Kidney (tissue), 13 donors: ENCODE measurements at regions not wholly inside any gene's neighbourhood (a gene's known extent, or its start where the extent isn't known, plus 50 kb on each side); places are given as distances from the start of the nearest gene placed in this dataset.

ENCODE experiments used
- DNase-seq, 5 donors: peaks; one replicate each; pipeline ENCODE4 v3.0.0-alpha.2; 2013 to 2020
- FAIRE-seq: peaks from 2 replicates; lab custom pipeline; 2012; peaks lifted over from hg19 to GRCh38; lab: Jason Lieb, UNC
- H3K27ac ChIP-seq, 2 donors: one replicate each; pipeline ENCODE4 v1.7.0; 2013; ENCODE audit warnings: low read depth in 2 of 2, low read length in 2 of 2, inconsistent platforms in 1 of 2
- H3K27me3 ChIP-seq: one replicate; pipeline ENCODE4 v1.7.1; 2013; ENCODE audit warnings: low read length, inconsistent platforms; ENCODE audit not compliant: control insufficient read depth, insufficient read depth
- H3K36me3 ChIP-seq, 3 donors: one replicate each; pipeline versions ENCODE4 v1.7.0 to v1.7.1; 2013; ENCODE audit warnings: low read length in 3 of 3, control low read depth in 1 of 3, inconsistent platforms in 1 of 3; ENCODE audit not compliant: insufficient read depth in 3 of 3, control insufficient read depth in 2 of 3
- H3K4me1 ChIP-seq, 3 donors: one replicate each; pipeline versions ENCODE4 v1.7.0 to v1.7.1; 2013; ENCODE audit warnings: low read length in 3 of 3, inconsistent platforms in 1 of 3, low read depth in 1 of 3; ENCODE audit not compliant: control insufficient read depth in 2 of 3, insufficient read depth in 2 of 3
- H3K4me3 ChIP-seq, 3 donors: one replicate each; pipeline versions ENCODE4 v1.7.0 to v1.8.1; 2013; ENCODE audit warnings: low read length in 3 of 3, control low read depth in 1 of 3, inconsistent platforms in 1 of 3
- H3K9ac ChIP-seq, 3 donors: one replicate each; pipeline versions ENCODE4 v1.7.0 to v1.7.1; 2013; ENCODE audit warnings: low read length in 3 of 3, control low read depth in 1 of 3, inconsistent platforms in 1 of 3
- H3K9me3 ChIP-seq, 3 donors: one replicate each; pipeline versions ENCODE4 v1.7.0 to v1.7.1; 2013; ENCODE audit warnings: low read length in 3 of 3, control low read depth in 1 of 3, inconsistent platforms in 1 of 3; ENCODE audit not compliant: control insufficient read depth in 2 of 3, insufficient read depth in 1 of 3
- intact Hi-C: fragments of 100-400 bp; cut with DNase I; formaldehyde crosslinking; loops from one replicate; pipeline ENCODE4 v1.11.1; 2022
- TF ChIP-seq, protein P1 (sequence below): IDR thresholded peaks from 3 replicates; pipeline ENCODE4 v1.5.1; 2012; ENCODE audit warnings: mild to moderate bottlenecking, moderate library complexity, borderline replicate concordance; ENCODE audit not compliant: insufficient read depth; ENCODE audit errors: extremely low read depth
- donor health status: control.
- donor health status: control.
- donor health status: control.
- donor health status: control.
- donor health status: control.
- donor health status: DM: yes; HTN: yes; CAD: no.
- donor health status: Normal renal cell carcinoma (clear cell type).

DNA sequence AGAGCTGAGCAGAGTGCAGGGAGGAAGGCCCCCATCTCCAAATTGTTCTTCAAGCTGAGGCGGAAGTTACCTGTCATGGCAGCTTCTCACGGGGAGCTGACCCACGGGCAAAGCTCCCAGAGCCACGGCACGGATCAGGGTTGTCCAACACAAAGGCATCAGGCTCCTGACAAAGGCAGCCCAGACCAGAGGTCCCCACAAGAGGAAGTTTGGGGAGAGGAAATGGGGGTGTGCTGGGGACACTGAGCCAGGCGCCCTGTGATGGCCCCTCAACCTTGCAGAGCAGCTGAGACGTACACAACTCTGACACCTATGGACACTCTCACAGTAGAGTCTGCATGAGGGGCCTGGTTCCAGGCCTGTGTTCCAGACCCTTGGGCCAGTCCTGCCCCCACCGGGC lies 95.6 kb downstream of the CTTN start:
- intact Hi-C loops, result no loop called here
- TF ChIP-seq, protein P1, sequence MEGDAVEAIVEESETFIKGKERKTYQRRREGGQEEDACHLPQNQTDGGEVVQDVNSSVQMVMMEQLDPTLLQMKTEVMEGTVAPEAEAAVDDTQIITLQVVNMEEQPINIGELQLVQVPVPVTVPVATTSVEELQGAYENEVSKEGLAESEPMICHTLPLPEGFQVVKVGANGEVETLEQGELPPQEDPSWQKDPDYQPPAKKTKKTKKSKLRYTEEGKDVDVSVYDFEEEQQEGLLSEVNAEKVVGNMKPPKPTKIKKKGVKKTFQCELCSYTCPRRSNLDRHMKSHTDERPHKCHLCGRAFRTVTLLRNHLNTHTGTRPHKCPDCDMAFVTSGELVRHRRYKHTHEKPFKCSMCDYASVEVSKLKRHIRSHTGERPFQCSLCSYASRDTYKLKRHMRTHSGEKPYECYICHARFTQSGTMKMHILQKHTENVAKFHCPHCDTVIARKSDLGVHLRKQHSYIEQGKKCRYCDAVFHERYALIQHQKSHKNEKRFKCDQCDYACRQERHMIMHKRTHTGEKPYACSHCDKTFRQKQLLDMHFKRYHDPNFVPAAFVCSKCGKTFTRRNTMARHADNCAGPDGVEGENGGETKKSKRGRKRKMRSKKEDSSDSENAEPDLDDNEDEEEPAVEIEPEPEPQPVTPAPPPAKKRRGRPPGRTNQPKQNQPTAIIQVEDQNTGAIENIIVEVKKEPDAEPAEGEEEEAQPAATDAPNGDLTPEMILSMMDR, result no peak
- Histone ChIP-seq H3K36me3 (peaks cover 0 to 2% (median 0%) of the 10 kb centered on the region in 3 donors), H3K4me1 (no peaks in the 10 kb centered on the region), H3K27ac (no peak overlapping the region), H3K9ac (no peak overlapping the region), H3K27me3 (no peaks in the 10 kb centered on the region), H3K4me3 (no peak overlapping the region), H3K9me3 (peaks cover 0 to 7% (median 0%) of the 10 kb centered on the region in 3 donors)
- FAIRE-seq, result no peak
- DNase-seq, result peak in 1 of 5 donors; percentile 26

DNA sequence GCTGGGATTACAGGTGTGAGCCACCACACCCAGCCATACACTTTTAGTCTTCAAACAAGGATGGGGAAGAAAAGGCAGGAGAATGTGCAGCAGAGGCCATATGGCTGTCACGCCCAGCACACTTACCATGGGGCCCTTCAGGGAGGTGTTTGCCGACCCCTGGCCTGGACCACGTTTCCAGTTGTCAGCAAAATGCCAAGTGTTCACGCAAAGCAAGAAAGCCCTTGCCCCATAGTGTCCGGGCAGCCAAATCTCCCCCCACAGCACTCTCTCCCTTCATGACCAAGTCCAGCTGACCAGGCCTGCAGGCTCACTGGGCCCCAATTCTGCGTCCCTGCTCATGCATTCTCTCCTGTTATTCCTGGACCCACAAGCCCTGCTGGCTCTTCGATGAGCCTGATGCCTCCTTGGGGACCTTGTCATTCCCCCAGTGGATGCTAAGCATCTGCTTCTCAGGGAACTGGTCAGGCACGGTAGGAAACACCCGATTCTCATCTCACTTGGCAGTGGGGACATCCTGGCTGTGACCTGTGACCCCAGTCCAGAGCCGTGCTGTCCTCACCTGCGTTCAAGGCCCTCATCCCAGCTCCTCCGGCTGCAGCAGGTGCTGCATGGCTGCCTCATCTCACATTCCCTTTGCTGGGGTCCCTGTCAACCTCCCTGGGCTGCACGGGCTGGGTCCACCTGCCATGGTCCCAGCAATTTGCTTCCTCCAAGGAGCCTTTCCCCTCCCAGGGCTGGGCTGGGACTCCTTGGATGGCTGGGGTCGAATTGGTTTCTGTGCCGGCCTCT lies 96.4 kb downstream of the CTTN start:
- Histone ChIP-seq H3K4me3 (no peak overlapping the region), H3K4me1 (no peaks in the 10 kb centered on the region), H3K27ac (no peak overlapping the region), H3K36me3 (peaks cover 0 to 2% (median 0%) of the 10 kb centered on the region in 3 donors), H3K9ac (no peak overlapping the region), H3K9me3 (peaks cover 0 to 7% (median 0%) of the 10 kb centered on the region in 3 donors), H3K27me3 (no peaks in the 10 kb centered on the region)
- no peak for FAIRE-seq
- peak in 2 of 5 donors; percentile 19 to 57 for DNase-seq
- intact Hi-C loops, result no loop called here
- TF ChIP-seq, protein P1, result no peak

- H3K36me3 ChIP-seq, result peaks cover 0 to 2% (median 0%) of the 10 kb centered on the region in 3 donors
- no peak overlapping the region for H3K4me3 ChIP-seq
- H3K27me3 ChIP-seq, result no peaks in the 10 kb centered on the region
- TF ChIP-seq, protein P1, result no peak
- DNase-seq (peak in 2 of 5 donors; percentile 22 to 65), FAIRE-seq (no peak)
- H3K9ac ChIP-seq, result no peak overlapping the region
- intact Hi-C loops, result no loop called here
- H3K9me3 ChIP-seq, result peaks cover 0 to 7% (median 0%) of the 10 kb centered on the region in 3 donors
- H3K27ac ChIP-seq, result no peak overlapping the region
- no peaks in the 10 kb centered on the region for H3K4me1 ChIP-seq
Measured at GRCh38 chr11:70495351-70496310, 97.3 kb downstream of the CTTN start.
